SKM-1 treated with dmso at 0.1 percent for 144 hours (cell line): ENCODE measurements at regions not wholly inside any gene's neighbourhood (a gene's known extent, or its start where the extent isn't known, plus 50 kb on each side); places are given as distances from the start of the nearest gene placed in this dataset.
"Not testable (repeated sequence)": the region's sequence is repeated elsewhere in the genome, so short reads cannot be mapped to it uniquely, and the experiment has no call there.

Experiments
- DNase-seq: peaks from one replicate; lab custom pipeline; 2025; ENCODE audit not compliant: unreplicated experiment; lab: John Stamatoyannopoulos, UW

GRCh38 chr3:78076379-78076778 is 1036.5 kb downstream of the ROBO2 start:
- DNase-seq = no peak

GRCh38 chr3:78077178-78077577 is 1037.3 kb downstream of the ROBO2 start:
- DNase-seq = no peak

- no peak for DNase-seq
These were observed 1037.9 kb downstream of the ROBO2 start for GRCh38 chr3:78077842-78078241.

GRCh38 chr3:78079514-78079913 is 1039.6 kb downstream of the ROBO2 start:
- no peak for DNase-seq

- DNase-seq = no peak
These were observed 1046.3 kb downstream of the ROBO2 start for GRCh38 chr3:78086150-78086549.

GRCh38 chr3:78087134-78087533 is 1047.2 kb downstream of the ROBO2 start:
- no peak for DNase-seq

GRCh38 chr3:78088006-78088405 is 1048.1 kb downstream of the ROBO2 start:
- DNase-seq = no peak

GRCh38 chr3:78090382-78090781 is 1050.5 kb downstream of the ROBO2 start:
- no peak for DNase-seq

GRCh38 chr3:78091478-78092119 is 1051.7 kb downstream of the ROBO2 start:
- no peak for DNase-seq

- not testable (repeated sequence) for DNase-seq
These were observed 1052.7 kb downstream of the ROBO2 start for GRCh38 chr3:78092574-78092973.

- no peak for DNase-seq
These were observed 1056.8 kb downstream of the ROBO2 start for GRCh38 chr3:78096488-78097255.

GRCh38 chr3:78098367-78098766 is 1058.5 kb downstream of the ROBO2 start:
- no peak for DNase-seq

GRCh38 chr3:78101384-78101783 is 1061.5 kb downstream of the ROBO2 start:
- DNase-seq = no peak

- DNase-seq = not testable (repeated sequence)
These were observed 1068.5 kb downstream of the ROBO2 start for GRCh38 chr3:78108269-78108961.

- no peak for DNase-seq
These were observed 1072.6 kb downstream of the ROBO2 start for GRCh38 chr3:78112291-78113010.

GRCh38 chr3:78115983-78116382 is 1076.1 kb downstream of the ROBO2 start:
- no peak for DNase-seq

GRCh38 chr3:78116874-78117273 is 1077.0 kb downstream of the ROBO2 start:
- DNase-seq = no peak

GRCh38 chr3:78123058-78123457 is 1083.2 kb downstream of the ROBO2 start:
- no peak for DNase-seq

- no peak for DNase-seq
These were observed 1089.8 kb downstream of the ROBO2 start for GRCh38 chr3:78129707-78130106.

- DNase-seq = no peak
These were observed 1090.9 kb downstream of the ROBO2 start for GRCh38 chr3:78130741-78131290.

GRCh38 chr3:78134496-78134895 is 1094.6 kb downstream of the ROBO2 start:
- DNase-seq = no peak
